ENCODE measurements at regions not wholly inside any gene's neighbourhood (a gene's known extent, or its start where the extent isn't known, plus 50 kb on each side); places are given as distances from the start of the nearest gene placed in this dataset.

DNA sequence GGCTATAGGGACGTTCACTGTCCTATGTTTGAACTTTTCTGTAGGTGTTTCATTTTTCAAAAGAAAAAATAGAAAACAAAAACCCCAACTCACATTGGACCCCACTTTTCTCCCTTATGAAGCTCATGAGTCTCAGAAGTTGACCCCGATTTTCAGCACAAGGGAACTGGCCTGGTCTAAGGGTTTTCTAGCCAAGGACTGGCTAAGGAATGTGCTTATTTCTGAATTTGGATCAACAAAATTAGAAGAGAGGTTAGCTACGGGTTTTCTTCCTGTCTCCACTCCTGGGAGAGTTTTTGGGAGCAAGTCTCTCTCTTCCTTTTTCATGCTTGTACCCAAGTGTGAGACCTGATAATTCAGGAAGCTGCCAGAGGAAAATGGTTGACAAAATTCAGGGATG, 453.2 kb downstream of the KLF12 start:
- H2BK120ac ChIP-seq (ENCODE audit: low read depth, low read length) = no peak overlapping the region
- H3K23ac ChIP-seq (ENCODE audit: low read depth, low read length) = no peak overlapping the region
- peaks cover 2% of the 10 kb centered on the region; the same call in 1 of the 2 replicates for H3K4me1 ChIP-seq (ENCODE audit: control insufficient read depth, insufficient read depth, low read length)
- no peak overlapping the region for H2BK5ac ChIP-seq (ENCODE audit: low read depth, low read length, poor library complexity, severe bottlenecking)
- no peak overlapping the region for H3K9ac ChIP-seq (ENCODE audit: low read depth, low read length)
- H3K18ac ChIP-seq (ENCODE audit: low read depth, low read length) = no peak overlapping the region
- no peak overlapping the region for H2AK5ac ChIP-seq (ENCODE audit: low read depth, low read length)
- POLR2A ChIA-PET (ENCODE audit: unreplicated experiment) = no interaction called here
- DNase-seq = no peak
- H3K27me3 ChIP-seq (ENCODE audit: control insufficient read depth, insufficient read depth, low read length) = no peaks in the 10 kb centered on the region
- no peak overlapping the region for H3K14ac ChIP-seq (replicated peaks; ENCODE audit: low read depth, low read length)
- no peaks in the 10 kb centered on the region; a peak in 1 of 4 replicates for H3K79me1 ChIP-seq (ENCODE audit: low read depth in 1 of 2, low read length in 2 of 2)
- H3K4ac ChIP-seq (ENCODE audit: low read depth, low read length) = no peak overlapping the region
- H3K9me3 ChIP-seq (ENCODE audit: control insufficient read depth, insufficient read depth, low read length) = no peaks in the 10 kb centered on the region
- BruUV-seq (replicated peaks) = no TSS peak
- H4K20me1 ChIP-seq (ENCODE audit: insufficient read depth, low read length) = no peaks in the 10 kb centered on the region
- no peak overlapping the region for H4K91ac ChIP-seq (ENCODE audit: insufficient read depth, low read depth, low read length)
- H4K8ac ChIP-seq (ENCODE audit: low read depth in 2 of 2, low read length in 2 of 2) = no peak overlapping the region
- no peaks in the 10 kb centered on the region for H3K36me3 ChIP-seq (ENCODE audit: control insufficient read depth, insufficient read depth, low read length)
- TF ChIP-seq, protein P1, sequence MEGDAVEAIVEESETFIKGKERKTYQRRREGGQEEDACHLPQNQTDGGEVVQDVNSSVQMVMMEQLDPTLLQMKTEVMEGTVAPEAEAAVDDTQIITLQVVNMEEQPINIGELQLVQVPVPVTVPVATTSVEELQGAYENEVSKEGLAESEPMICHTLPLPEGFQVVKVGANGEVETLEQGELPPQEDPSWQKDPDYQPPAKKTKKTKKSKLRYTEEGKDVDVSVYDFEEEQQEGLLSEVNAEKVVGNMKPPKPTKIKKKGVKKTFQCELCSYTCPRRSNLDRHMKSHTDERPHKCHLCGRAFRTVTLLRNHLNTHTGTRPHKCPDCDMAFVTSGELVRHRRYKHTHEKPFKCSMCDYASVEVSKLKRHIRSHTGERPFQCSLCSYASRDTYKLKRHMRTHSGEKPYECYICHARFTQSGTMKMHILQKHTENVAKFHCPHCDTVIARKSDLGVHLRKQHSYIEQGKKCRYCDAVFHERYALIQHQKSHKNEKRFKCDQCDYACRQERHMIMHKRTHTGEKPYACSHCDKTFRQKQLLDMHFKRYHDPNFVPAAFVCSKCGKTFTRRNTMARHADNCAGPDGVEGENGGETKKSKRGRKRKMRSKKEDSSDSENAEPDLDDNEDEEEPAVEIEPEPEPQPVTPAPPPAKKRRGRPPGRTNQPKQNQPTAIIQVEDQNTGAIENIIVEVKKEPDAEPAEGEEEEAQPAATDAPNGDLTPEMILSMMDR (conservative IDR thresholded peaks at IDR 0.05; ENCODE audit: low read depth, low read length) = no peak
- TF ChIP-seq MAZ (IDR thresholded peaks at IDR 0.05; ENCODE audit: borderline replicate concordance, low read depth, low read length) (no peak), RAD21 (IDR thresholded peaks at IDR 0.05; ENCODE audit: low read length) (no peak)
- no peak overlapping the region for H3K4me2 ChIP-seq (ENCODE audit: low read depth, low read length)
- CTCF ChIA-PET = interaction anchor here (1.0 kb wide), 1 partner anchor 9 kb away, joined by 3 read pairs; no protein-coding TSS in a partner anchor
- no peak overlapping the region for H3K27ac ChIP-seq (ENCODE audit: insufficient read depth, low read length)
- intact Hi-C loops (cut with micrococcal nuclease) = no loop called here
- H2BK15ac ChIP-seq (ENCODE audit: low read depth, low read length) = no peak overlapping the region
- H2AFZ ChIP-seq (replicated peaks; ENCODE audit: low read length, poor library complexity) = no peak overlapping the region
- H4K5ac ChIP-seq (ENCODE audit: low read depth, low read length) = no peak overlapping the region
- H2BK20ac ChIP-seq (ENCODE audit: low read depth, low read length) = no peak overlapping the region
- H2AK9ac ChIP-seq (replicated peaks; ENCODE audit: low read depth, low read length, poor library complexity) = no peak overlapping the region
- ATAC-seq (ENCODE audit: low read depth) = no peak
- whole genome bisulfite sequencing, 2 experiments (ENCODE audit: extremely low coverage in 2 of 2, insufficient read length in 1 of 2) = 67% methylated on average over 1 of the region's 3 CpGs; no CpG with 5 or more reads in 1 of the 2 experiments
- dilution Hi-C loops (cut with HindIII; ENCODE audit: low sequenced_read_pairs, unreplicated experiment) = no loop called here
- no peak overlapping the region for H3K56ac ChIP-seq (ENCODE audit: extremely low read depth, insufficient read depth, low read length)
- no peak overlapping the region for H3K4me3 ChIP-seq (ENCODE audit: insufficient read depth, low read depth, low read length)
- in situ Hi-C loops (cut with MboI; ENCODE audit: low sequenced_read_pairs) = no loop called here
- no peaks in the 10 kb centered on the region for H3K9me1 ChIP-seq (ENCODE audit: insufficient read depth, low read length)
